OCI-LY3 (cell line): ENCODE measurements at regions not wholly inside any gene's neighbourhood (a gene's known extent, or its start where the extent isn't known, plus 50 kb on each side); places are given as distances from the start of the nearest gene placed in this dataset.

Experiments used
- H2AFZ ChIP-seq: fragments of 200-600, 300-600 bp; shearing (Covaris generic); 2 replicates; pipeline ENCODE4 v1.6.0; 2014; ENCODE audit warnings: antibody characterized with exemption, low read depth, low read length
- H3K27ac ChIP-seq: fragments of 200-600, 300-600 bp; sonication (generic); 2 replicates; pipeline ENCODE4 v1.5.1; 2014; ENCODE audit warnings: mild to moderate bottlenecking, low read length, moderate library complexity, mixed read lengths
- H3K27me3 ChIP-seq: fragments of 200-600, 300-600 bp; sonication (generic); 2 replicates; pipeline ENCODE4 v1.6.1; 2014; ENCODE audit warnings: low read depth, low read length, mixed read lengths
- H3K36me3 ChIP-seq: fragments of 200-600, 300-600 bp; sonication (generic); replicated peaks from 2 replicates; pipeline ENCODE3; 2014; ENCODE audit warnings: low read depth, low read length, mixed read lengths
- H3K4me1 ChIP-seq: fragments of 300-600, 200-600 bp; sonication (generic); 2 replicates; pipeline ENCODE4 v1.6.1; 2014; ENCODE audit warnings: low read length, mixed read lengths
- H3K4me2 ChIP-seq: fragments of 200-600, 300-600 bp; sonication (generic); 2 replicates; pipeline ENCODE4 v1.6.1; 2014; ENCODE audit warnings: low read length, mixed read lengths
- H3K4me3 ChIP-seq: fragments of 300-600, 200-600 bp; sonication (generic); 2 replicates; pipeline ENCODE4 v1.5.1; 2014; ENCODE audit warnings: antibody characterized with exemption, mild to moderate bottlenecking, low read length, moderate library complexity
- H3K79me2 ChIP-seq: fragments of 300-600, 200-600 bp; shearing (Covaris generic); 2 replicates; pipeline ENCODE4 v1.6.1; 2014; ENCODE audit warnings: mild to moderate bottlenecking, low read length, mixed read lengths
- H3K9ac ChIP-seq: fragments of 300-600, 200-600 bp; shearing (Covaris generic); 2 replicates; pipeline ENCODE4 v1.6.0; 2014; ENCODE audit warnings: mild to moderate bottlenecking, low read length, moderate library complexity
- H3K9me3 ChIP-seq: fragments of 200-600, 300-600 bp; shearing (Covaris generic); 2 replicates; pipeline ENCODE4 v1.6.1; 2014; ENCODE audit warnings: low read length, mixed read lengths; ENCODE audit not compliant: insufficient read depth
- H4K20me1 ChIP-seq: fragments of 200-600, 300-600 bp; sonication (generic); 2 replicates; pipeline ENCODE4 v1.6.1; 2016; ENCODE audit warnings: low read length, mixed read lengths; ENCODE audit not compliant: insufficient read depth
- EZH2phosphoT487 ChIP-seq: fragments of 200-600 bp; shearing (Covaris generic); IDR thresholded peaks from 2 replicates; pipeline ENCODE4 v1.6.1; 2018; ENCODE audit warnings: antibody characterized with exemption, mixed run types, low read depth
- TF ChIP-seq, protein P1 (sequence below): fragments of 200-600, 300-600 bp; sonication (generic); IDR thresholded peaks from 2 replicates; pipeline ENCODE4 v1.5.1; 2014; ENCODE audit warnings: antibody characterized with exemption, low read length, low read depth

DNA sequence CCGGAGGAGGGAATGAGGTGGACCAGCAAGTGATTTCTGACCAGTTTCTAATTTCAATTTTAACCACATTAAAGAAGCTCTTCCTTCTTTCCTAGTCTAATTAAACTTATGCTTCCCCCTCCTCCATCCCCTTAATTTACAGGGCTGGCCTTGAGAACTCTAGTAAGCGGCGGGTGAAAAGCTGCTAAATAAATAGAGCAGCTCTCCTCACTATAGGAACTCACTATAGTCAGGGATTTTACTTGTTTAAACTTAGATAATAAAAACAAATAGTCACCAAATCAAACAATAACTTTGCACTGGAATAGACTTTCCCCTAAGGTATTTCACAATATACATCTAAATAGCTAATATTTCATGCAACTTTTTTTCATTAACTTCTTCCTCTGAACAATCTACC, 1838.2 kb upstream of the PRR20A start:
- Histone ChIP-seq H3K27me3 (no peaks in the 10 kb centered on the region), H3K4me3 (no peak overlapping the region), H3K27ac (no peak overlapping the region), H4K20me1 (no peaks in the 10 kb centered on the region), H3K9ac (no peak overlapping the region), H3K36me3 (no peaks in the 10 kb centered on the region), H3K4me1 (no peaks in the 10 kb centered on the region), H3K79me2 (no peaks in the 10 kb centered on the region), H2AFZ (no peak overlapping the region), H3K4me2 (no peak overlapping the region), H3K9me3 (no peaks in the 10 kb centered on the region)
- TF ChIP-seq, protein P1, sequence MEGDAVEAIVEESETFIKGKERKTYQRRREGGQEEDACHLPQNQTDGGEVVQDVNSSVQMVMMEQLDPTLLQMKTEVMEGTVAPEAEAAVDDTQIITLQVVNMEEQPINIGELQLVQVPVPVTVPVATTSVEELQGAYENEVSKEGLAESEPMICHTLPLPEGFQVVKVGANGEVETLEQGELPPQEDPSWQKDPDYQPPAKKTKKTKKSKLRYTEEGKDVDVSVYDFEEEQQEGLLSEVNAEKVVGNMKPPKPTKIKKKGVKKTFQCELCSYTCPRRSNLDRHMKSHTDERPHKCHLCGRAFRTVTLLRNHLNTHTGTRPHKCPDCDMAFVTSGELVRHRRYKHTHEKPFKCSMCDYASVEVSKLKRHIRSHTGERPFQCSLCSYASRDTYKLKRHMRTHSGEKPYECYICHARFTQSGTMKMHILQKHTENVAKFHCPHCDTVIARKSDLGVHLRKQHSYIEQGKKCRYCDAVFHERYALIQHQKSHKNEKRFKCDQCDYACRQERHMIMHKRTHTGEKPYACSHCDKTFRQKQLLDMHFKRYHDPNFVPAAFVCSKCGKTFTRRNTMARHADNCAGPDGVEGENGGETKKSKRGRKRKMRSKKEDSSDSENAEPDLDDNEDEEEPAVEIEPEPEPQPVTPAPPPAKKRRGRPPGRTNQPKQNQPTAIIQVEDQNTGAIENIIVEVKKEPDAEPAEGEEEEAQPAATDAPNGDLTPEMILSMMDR, result no peak
- TF ChIP-seq EZH2phosphoT487, result no peak

DNA sequence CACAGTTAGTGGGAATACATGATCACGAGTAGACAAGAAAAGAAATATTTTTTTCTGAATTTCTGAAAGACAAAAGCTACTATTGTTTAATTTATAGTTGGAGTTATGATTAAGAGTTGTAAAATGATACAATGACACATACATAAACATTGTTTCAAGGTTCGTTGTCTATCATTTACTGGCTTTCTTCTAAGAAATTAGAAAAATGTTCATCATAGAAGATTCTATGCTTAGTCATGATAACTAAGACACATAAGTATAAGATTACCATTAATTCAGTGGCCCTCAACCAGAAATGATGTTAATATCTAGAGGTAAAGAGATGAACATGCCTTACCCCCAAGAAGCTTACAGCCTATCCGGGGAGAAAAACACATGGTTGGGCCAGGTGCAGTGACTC, 1832.8 kb upstream of the PRR20A start:
- TF ChIP-seq EZH2phosphoT487, result no peak
- TF ChIP-seq, protein P1, result no peak
- H3K36me3 ChIP-seq, result no peaks in the 10 kb centered on the region
- no peaks in the 10 kb centered on the region for H3K4me1 ChIP-seq
- H3K4me2 ChIP-seq, result no peak overlapping the region
- H2AFZ ChIP-seq, result no peak overlapping the region
- no peaks in the 10 kb centered on the region for H3K9me3 ChIP-seq
- H3K27ac ChIP-seq, result no peak overlapping the region
- no peaks in the 10 kb centered on the region for H4K20me1 ChIP-seq
- no peak overlapping the region for H3K9ac ChIP-seq
- no peak overlapping the region for H3K4me3 ChIP-seq
- no peaks in the 10 kb centered on the region for H3K79me2 ChIP-seq
- no peaks in the 10 kb centered on the region for H3K27me3 ChIP-seq

DNA sequence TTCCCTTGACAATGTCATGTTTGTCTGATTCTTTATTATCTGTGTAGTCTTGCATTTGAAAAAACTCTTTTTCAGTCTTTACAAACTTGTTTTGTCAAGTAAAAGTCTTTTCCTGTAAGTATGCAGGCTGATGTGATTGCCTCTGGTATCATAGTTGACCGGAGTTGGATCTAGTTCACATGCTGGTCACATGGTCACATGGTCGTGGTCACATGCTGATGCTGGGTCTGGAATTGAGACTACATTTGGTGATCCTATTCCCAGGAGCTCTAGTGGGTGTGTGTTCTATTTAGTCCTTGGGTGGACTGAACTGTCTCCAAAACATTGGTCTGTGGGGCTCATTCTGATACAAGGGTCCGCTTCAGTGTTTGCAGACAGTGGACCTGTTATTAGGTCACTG, 1798.8 kb upstream of the PRR20A start:
- Histone ChIP-seq H3K4me2 (no peak overlapping the region), H3K4me1 (no peaks in the 10 kb centered on the region), H3K27ac (no peak overlapping the region), H3K9me3 (no peaks in the 10 kb centered on the region), H3K9ac (no peak overlapping the region), H3K4me3 (no peak overlapping the region), H3K36me3 (no peaks in the 10 kb centered on the region), H3K27me3 (no peaks in the 10 kb centered on the region), H3K79me2 (no peaks in the 10 kb centered on the region), H2AFZ (no peak overlapping the region), H4K20me1 (no peaks in the 10 kb centered on the region)
- TF ChIP-seq, protein P1, result no peak
- no peak for TF ChIP-seq EZH2phosphoT487

GRCh38 chr13:55345224-55345623, 1795.5 kb upstream of the PRR20A start:
- no peak for TF ChIP-seq EZH2phosphoT487
- TF ChIP-seq, protein P1, result no peak
- no peak overlapping the region for H3K9ac ChIP-seq

More at GRCh38 chr13:55345224-55345623, 1795.5 kb upstream of the PRR20A start:
- H4K20me1 ChIP-seq, result no peaks in the 10 kb centered on the region
- no peak overlapping the region for H3K27ac ChIP-seq
- no peaks in the 10 kb centered on the region for H3K27me3 ChIP-seq
- H3K4me1 ChIP-seq, result no peaks in the 10 kb centered on the region
- no peak overlapping the region for H2AFZ ChIP-seq
- no peaks in the 10 kb centered on the region for H3K79me2 ChIP-seq
- no peaks in the 10 kb centered on the region for H3K9me3 ChIP-seq
- H3K4me3 ChIP-seq, result no peak overlapping the region
- H3K36me3 ChIP-seq, result no peaks in the 10 kb centered on the region
- H3K4me2 ChIP-seq, result no peak overlapping the region
